ENCODE measurements at regions not wholly inside any gene's neighbourhood (a gene's known extent, or its start where the extent isn't known, plus 50 kb on each side); places are given as distances from the start of the nearest gene placed in this dataset.

DNA sequence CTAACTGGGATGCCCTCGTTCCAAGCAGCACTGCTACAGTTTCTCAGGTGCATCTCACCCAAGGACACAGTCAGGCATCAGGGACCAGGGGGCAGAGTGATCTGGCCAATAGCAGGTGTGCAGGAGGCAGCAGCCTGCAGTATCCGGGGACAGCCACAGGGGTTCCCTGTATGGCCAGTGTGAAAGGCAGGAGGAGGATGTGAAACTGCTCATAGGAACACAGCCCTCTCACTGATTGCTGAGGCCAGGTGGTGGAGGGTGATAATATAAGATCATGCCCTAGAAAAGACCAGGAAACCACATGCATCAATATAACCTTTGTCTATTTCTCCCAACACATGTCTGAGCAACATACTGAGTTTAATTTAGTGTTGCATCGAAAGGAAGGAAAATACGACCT, 112.7 kb upstream of the TACR1 start (continued):
- TF ChIP-seq, protein P1, sequence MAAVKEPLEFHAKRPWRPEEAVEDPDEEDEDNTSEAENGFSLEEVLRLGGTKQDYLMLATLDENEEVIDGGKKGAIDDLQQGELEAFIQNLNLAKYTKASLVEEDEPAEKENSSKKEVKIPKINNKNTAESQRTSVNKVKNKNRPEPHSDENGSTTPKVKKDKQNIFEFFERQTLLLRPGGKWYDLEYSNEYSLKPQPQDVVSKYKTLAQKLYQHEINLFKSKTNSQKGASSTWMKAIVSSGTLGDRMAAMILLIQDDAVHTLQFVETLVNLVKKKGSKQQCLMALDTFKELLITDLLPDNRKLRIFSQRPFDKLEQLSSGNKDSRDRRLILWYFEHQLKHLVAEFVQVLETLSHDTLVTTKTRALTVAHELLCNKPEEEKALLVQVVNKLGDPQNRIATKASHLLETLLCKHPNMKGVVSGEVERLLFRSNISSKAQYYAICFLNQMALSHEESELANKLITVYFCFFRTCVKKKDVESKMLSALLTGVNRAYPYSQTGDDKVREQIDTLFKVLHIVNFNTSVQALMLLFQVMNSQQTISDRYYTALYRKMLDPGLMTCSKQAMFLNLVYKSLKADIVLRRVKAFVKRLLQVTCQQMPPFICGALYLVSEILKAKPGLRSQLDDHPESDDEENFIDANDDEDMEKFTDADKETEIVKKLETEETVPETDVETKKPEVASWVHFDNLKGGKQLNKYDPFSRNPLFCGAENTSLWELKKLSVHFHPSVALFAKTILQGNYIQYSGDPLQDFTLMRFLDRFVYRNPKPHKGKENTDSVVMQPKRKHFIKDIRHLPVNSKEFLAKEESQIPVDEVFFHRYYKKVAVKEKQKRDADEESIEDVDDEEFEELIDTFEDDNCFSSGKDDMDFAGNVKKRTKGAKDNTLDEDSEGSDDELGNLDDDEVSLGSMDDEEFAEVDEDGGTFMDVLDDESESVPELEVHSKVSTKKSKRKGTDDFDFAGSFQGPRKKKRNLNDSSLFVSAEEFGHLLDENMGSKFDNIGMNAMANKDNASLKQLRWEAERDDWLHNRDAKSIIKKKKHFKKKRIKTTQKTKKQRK (IDR thresholded peaks at IDR 0.05; ENCODE audit: low read depth, low read length): no peak
- TF ChIP-seq SIX5 (IDR thresholded peaks at IDR 0.05; ENCODE audit: low read depth, low read length, severe bottlenecking): no peak
- TF ChIP-seq EED (IDR thresholded peaks at IDR 0.05; ENCODE audit: low read depth): peak; percentile 79
- TF ChIP-seq, protein P2, sequence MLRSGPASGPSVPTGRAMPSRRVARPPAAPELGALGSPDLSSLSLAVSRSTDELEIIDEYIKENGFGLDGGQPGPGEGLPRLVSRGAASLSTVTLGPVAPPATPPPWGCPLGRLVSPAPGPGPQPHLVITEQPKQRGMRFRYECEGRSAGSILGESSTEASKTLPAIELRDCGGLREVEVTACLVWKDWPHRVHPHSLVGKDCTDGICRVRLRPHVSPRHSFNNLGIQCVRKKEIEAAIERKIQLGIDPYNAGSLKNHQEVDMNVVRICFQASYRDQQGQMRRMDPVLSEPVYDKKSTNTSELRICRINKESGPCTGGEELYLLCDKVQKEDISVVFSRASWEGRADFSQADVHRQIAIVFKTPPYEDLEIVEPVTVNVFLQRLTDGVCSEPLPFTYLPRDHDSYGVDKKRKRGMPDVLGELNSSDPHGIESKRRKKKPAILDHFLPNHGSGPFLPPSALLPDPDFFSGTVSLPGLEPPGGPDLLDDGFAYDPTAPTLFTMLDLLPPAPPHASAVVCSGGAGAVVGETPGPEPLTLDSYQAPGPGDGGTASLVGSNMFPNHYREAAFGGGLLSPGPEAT (IDR thresholded peaks at IDR 0.05; ENCODE audit: low read depth): peak; percentile 37; the same call in 1 of the 2 replicates
- no peak for TF ChIP-seq ZNF274 (IDR thresholded peaks at IDR 0.05; ENCODE audit: insufficient read depth, insufficient read length)
- TF ChIP-seq, protein P3, sequence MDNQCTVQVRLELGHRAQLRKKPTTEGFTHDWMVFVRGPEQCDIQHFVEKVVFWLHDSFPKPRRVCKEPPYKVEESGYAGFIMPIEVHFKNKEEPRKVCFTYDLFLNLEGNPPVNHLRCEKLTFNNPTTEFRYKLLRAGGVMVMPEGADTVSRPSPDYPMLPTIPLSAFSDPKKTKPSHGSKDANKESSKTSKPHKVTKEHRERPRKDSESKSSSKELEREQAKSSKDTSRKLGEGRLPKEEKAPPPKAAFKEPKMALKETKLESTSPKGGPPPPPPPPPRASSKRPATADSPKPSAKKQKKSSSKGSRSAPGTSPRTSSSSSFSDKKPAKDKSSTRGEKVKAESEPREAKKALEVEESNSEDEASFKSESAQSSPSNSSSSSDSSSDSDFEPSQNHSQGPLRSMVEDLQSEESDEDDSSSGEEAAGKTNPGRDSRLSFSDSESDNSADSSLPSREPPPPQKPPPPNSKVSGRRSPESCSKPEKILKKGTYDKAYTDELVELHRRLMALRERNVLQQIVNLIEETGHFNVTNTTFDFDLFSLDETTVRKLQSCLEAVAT (IDR thresholded peaks at IDR 0.05): peak; percentile 57
- peak; percentile 98 for TF ChIP-seq IRF4 (IDR thresholded peaks at IDR 0.05; ENCODE audit: low read depth, low read length)
- TF ChIP-seq EZH2 (IDR thresholded peaks at IDR 0.05; ENCODE audit: borderline replicate concordance, control insufficient read depth, low read depth, low read length): no peak
- no peak for TF ChIP-seq TARDBP (IDR thresholded peaks at IDR 0.05; ENCODE audit: borderline replicate concordance)
- no peak for TF ChIP-seq RBBP5 (conservative IDR thresholded peaks at IDR 0.05)
- peak; percentile 92 for TF ChIP-seq DPF2 (IDR thresholded peaks at IDR 0.05)
- no peak for TF ChIP-seq STAT3 (IDR thresholded peaks at IDR 0.05; ENCODE audit: low read depth, low read length)
- TF ChIP-seq IKZF1 (conservative IDR thresholded peaks at IDR 0.05): peak; percentile 79
- no peak for TF ChIP-seq CBFB (IDR thresholded peaks at IDR 0.05; ENCODE audit: low read depth)
- TF ChIP-seq MEF2B (IDR thresholded peaks at IDR 0.05; ENCODE audit: partially characterized antibody, poor library complexity, severe bottlenecking): peak; percentile 35
- TF ChIP-seq ZNF217 (IDR thresholded peaks at IDR 0.05): no peak; the same call in 1 of the 2 replicates
- TF ChIP-seq CREB1 (IDR thresholded peaks at IDR 0.05; ENCODE audit: low read depth): no peak
- TF ChIP-seq, protein P4, sequence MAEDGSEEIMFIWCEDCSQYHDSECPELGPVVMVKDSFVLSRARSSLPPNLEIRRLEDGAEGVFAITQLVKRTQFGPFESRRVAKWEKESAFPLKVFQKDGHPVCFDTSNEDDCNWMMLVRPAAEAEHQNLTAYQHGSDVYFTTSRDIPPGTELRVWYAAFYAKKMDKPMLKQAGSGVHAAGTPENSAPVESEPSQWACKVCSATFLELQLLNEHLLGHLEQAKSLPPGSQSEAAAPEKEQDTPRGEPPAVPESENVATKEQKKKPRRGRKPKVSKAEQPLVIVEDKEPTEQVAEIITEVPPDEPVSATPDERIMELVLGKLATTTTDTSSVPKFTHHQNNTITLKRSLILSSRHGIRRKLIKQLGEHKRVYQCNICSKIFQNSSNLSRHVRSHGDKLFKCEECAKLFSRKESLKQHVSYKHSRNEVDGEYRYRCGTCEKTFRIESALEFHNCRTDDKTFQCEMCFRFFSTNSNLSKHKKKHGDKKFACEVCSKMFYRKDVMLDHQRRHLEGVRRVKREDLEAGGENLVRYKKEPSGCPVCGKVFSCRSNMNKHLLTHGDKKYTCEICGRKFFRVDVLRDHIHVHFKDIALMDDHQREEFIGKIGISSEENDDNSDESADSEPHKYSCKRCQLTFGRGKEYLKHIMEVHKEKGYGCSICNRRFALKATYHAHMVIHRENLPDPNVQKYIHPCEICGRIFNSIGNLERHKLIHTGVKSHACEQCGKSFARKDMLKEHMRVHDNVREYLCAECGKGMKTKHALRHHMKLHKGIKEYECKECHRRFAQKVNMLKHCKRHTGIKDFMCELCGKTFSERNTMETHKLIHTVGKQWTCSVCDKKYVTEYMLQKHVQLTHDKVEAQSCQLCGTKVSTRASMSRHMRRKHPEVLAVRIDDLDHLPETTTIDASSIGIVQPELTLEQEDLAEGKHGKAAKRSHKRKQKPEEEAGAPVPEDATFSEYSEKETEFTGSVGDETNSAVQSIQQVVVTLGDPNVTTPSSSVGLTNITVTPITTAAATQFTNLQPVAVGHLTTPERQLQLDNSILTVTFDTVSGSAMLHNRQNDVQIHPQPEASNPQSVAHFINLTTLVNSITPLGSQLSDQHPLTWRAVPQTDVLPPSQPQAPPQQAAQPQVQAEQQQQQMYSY (CRISPR knock-in tag; IDR thresholded peaks at IDR 0.05): no peak
- no peak for TF ChIP-seq MTA3 (IDR thresholded peaks at IDR 0.05; ENCODE audit: borderline replicate concordance, low read length)
- TF ChIP-seq SREBF2 (IDR thresholded peaks at IDR 0.05; ENCODE audit: low read length): no peak
- no peak for TF ChIP-seq ZNF384 (IDR thresholded peaks at IDR 0.05; ENCODE audit: borderline replicate concordance, low read depth, low read length)
- TF ChIP-seq PAX5 (IDR thresholded peaks at IDR 0.05; ENCODE audit: borderline replicate concordance, low read depth, low read length): peak; percentile 68; the same call in 1 of the 2 replicates

Data from GM12878 (cell line).